GM23338 (cell line): ENCODE measurements at regions not wholly inside any gene's neighbourhood (a gene's known extent, or its start where the extent isn't known, plus 50 kb on each side); places are given as distances from the start of the nearest gene placed in this dataset.

Experiments used
- ATAC-seq: fragments of 200-7000 bp; cut with Tn5 transposase; 3 replicates; pipeline ENCODE4 v1.9.1; 2020
- DNase-seq: peaks from one replicate; pipeline ENCODE4 v3.0.0-alpha.2; 2015; ENCODE audit warnings: low spot score
- H2AFZ ChIP-seq: fragments of 200-600 bp; sonication (generic); 2 replicates; pipeline ENCODE4 v1.8.0; 2016; ENCODE audit warnings: antibody characterized with exemption, mild to moderate bottlenecking, moderate library complexity
- H3F3A ChIP-seq: fragments of 200-600 bp; sonication (generic); replicated peaks from 2 replicates; pipeline ENCODE4 v1.8.0; 2017; ENCODE audit warnings: antibody characterized with exemption, mixed run types, low read depth
- H3K27ac ChIP-seq: fragments of 200-600 bp; sonication (generic); 2 replicates; pipeline ENCODE4 v1.6.1; 2016; ENCODE audit warnings: low read depth
- H3K27me3 ChIP-seq: fragments of 200-600 bp; sonication (generic); 2 replicates; pipeline ENCODE4 v1.8.0; 2016; ENCODE audit warnings: mild to moderate bottlenecking, mixed run types, moderate library complexity; ENCODE audit not compliant: insufficient read depth
- H3K36me3 ChIP-seq: fragments of 200-600 bp; sonication (generic); 2 replicates; pipeline ENCODE4 v1.8.0; 2016; ENCODE audit warnings: mild to moderate bottlenecking; ENCODE audit not compliant: insufficient read depth
- H3K4me1 ChIP-seq: fragments of 200-600 bp; sonication (generic); 2 replicates; pipeline ENCODE4 v1.8.0; 2016; ENCODE audit warnings: mild to moderate bottlenecking, moderate library complexity; ENCODE audit not compliant: insufficient read depth
- H3K4me2 ChIP-seq: fragments of 200-600 bp; sonication (generic); 2 replicates; pipeline ENCODE4 v1.7.1; 2017; ENCODE audit warnings: mixed run types
- H3K4me3 ChIP-seq: fragments of 200-600 bp; sonication (generic); 2 replicates; pipeline ENCODE4 v1.6.1; 2016; ENCODE audit warnings: mixed run types
- H3K79me2 ChIP-seq: fragments of 200-600 bp; sonication (generic); replicated peaks from 2 replicates; pipeline ENCODE4 v1.8.0; 2017; ENCODE audit warnings: mild to moderate bottlenecking; ENCODE audit not compliant: insufficient read depth
- H3K9me2 ChIP-seq: fragments of 200-600 bp; sonication (generic); 2 replicates; pipeline ENCODE4 v1.8.0; 2017; ENCODE audit not compliant: insufficient read depth
- H4K20me1 ChIP-seq: fragments of 200-600 bp; sonication (generic); replicated peaks from 2 replicates; pipeline ENCODE4 v1.8.0; 2017; ENCODE audit warnings: mild to moderate bottlenecking; ENCODE audit not compliant: insufficient read depth
- H3K27ac Mint-ChIP-seq: 2 replicates; pipeline ENCODE4 v1.8.0; 2020; ENCODE audit warnings: inconsistent platforms, mild to moderate bottlenecking, moderate library complexity, mixed read lengths
- H3K27me3 Mint-ChIP-seq: 3 replicates; pipeline ENCODE4 v1.8.0; 2022; ENCODE audit warnings: low read depth, mild to moderate bottlenecking, moderate library complexity, mixed read lengths, inconsistent platforms; ENCODE audit not compliant: insufficient read depth, poor library complexity
- H3K36me3 Mint-ChIP-seq: 3 replicates; pipeline ENCODE4 v1.8.0; 2021; ENCODE audit warnings: low read depth, mild to moderate bottlenecking, inconsistent platforms, moderate library complexity, mixed read lengths
- H3K4me1 Mint-ChIP-seq: 3 replicates; pipeline ENCODE4 v1.8.0; 2020; ENCODE audit warnings: mild to moderate bottlenecking, inconsistent platforms, mixed read lengths
- H3K4me3 Mint-ChIP-seq: 3 replicates; pipeline ENCODE4 v1.8.0; 2021; ENCODE audit warnings: moderate library complexity, mild to moderate bottlenecking, inconsistent platforms, mixed read lengths
- H3K9me3 Mint-ChIP-seq: 3 replicates; pipeline ENCODE4 v1.8.0; 2020; ENCODE audit warnings: moderate library complexity, mild to moderate bottlenecking, inconsistent platforms, mixed read lengths
- CREB1 ChIP-seq: fragments of 250-450 bp; sonication (Bioruptor Pico); IDR thresholded peaks from 2 replicates; pipeline ENCODE4 v1.5.0; 2020; ENCODE audit warnings: low read depth, mild to moderate bottlenecking, moderate library complexity
- EZH2 ChIP-seq: fragments of 200-600 bp; sonication (generic); IDR thresholded peaks from one replicate; pipeline ENCODE4 v1.8.0; 2017; ENCODE audit warnings: antibody characterized with exemption, mild to moderate bottlenecking, low read depth; ENCODE audit not compliant: unreplicated experiment
- EZH2phosphoT487 ChIP-seq: fragments of 200-600 bp; sonication (generic); IDR thresholded peaks from one replicate; pipeline ENCODE4 v1.8.1; 2018; ENCODE audit warnings: antibody characterized with exemption; ENCODE audit not compliant: unreplicated experiment
- JUNB ChIP-seq: IDR thresholded peaks from one replicate; pipeline ENCODE4 v1.6.1; 2016; ENCODE audit warnings: antibody characterized with exemption; ENCODE audit not compliant: unreplicated experiment
- POLR2AphosphoS5 ChIP-seq: IDR thresholded peaks from 2 replicates; pipeline ENCODE4 v1.6.1; 2016; ENCODE audit warnings: antibody characterized with exemption, low read depth
- ZNF114 ChIP-seq: fragments of 250-450 bp; sonication (Bioruptor Pico); IDR thresholded peaks from 2 replicates; pipeline ENCODE4 v1.5.0; 2020; ENCODE audit warnings: mild to moderate bottlenecking, moderate library complexity
- ZNF331 ChIP-seq: fragments of 250-450 bp; sonication (Bioruptor Pico); IDR thresholded peaks from 2 replicates; pipeline ENCODE4 v1.5.0; 2020; ENCODE audit warnings: low read depth, mild to moderate bottlenecking, moderate library complexity
- TF ChIP-seq, protein P1 (sequence below): fragments of 250-450 bp; sonication (Bioruptor Pico); IDR thresholded peaks from 2 replicates; pipeline ENCODE4 v1.5.0; 2020; ENCODE audit warnings: mild to moderate bottlenecking, moderate library complexity
- TF ChIP-seq, protein P2 (sequence below): IDR thresholded peaks from 2 replicates; pipeline ENCODE4 v1.6.1; 2016; ENCODE audit warnings: antibody characterized with exemption
- TF ChIP-seq, protein P3 (sequence below), 2 experiments: fragments of 200-600 bp in 1 of 2; sonication (generic) in 1 of 2; conservative IDR thresholded peaks; 2 replicates each; pipeline versions ENCODE4 v1.5.1 to v1.6.1; 2016 to 2017; ENCODE audit warnings: antibody characterized with exemption in 2 of 2, low read depth in 2 of 2, mild to moderate bottlenecking in 2 of 2, moderate library complexity in 1 of 2

DNA sequence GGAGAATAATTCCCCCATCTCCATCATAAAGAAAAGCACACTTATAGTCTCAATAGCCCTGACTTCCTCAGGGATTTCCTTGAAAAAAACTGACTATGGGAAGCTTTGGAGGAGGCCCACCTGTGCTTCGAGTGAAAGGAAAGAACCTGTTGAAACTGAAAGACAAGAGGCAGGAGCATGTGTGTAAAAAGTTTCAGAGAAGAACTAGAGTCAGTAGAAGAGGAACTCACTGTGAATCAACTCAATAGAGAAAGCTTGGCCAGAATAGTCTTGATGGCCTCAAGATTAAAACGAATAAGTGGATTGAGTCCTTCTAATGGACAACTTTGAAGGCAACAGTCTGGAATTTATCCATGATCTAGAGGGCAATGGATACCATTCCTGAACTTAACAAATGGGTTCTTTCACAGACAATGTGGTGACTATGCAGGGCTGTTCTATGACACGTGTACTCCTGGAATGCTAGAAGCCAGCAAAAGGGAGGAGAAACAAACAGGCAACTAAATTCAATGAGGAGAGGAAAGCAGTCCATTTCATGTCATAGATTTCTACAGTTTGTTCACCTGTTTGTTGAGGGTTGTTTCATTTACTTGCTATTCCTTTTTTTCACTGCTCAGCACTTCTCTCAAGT lies 442.3 kb downstream of the GRB14 start (continued):
- TF ChIP-seq, protein P1, sequence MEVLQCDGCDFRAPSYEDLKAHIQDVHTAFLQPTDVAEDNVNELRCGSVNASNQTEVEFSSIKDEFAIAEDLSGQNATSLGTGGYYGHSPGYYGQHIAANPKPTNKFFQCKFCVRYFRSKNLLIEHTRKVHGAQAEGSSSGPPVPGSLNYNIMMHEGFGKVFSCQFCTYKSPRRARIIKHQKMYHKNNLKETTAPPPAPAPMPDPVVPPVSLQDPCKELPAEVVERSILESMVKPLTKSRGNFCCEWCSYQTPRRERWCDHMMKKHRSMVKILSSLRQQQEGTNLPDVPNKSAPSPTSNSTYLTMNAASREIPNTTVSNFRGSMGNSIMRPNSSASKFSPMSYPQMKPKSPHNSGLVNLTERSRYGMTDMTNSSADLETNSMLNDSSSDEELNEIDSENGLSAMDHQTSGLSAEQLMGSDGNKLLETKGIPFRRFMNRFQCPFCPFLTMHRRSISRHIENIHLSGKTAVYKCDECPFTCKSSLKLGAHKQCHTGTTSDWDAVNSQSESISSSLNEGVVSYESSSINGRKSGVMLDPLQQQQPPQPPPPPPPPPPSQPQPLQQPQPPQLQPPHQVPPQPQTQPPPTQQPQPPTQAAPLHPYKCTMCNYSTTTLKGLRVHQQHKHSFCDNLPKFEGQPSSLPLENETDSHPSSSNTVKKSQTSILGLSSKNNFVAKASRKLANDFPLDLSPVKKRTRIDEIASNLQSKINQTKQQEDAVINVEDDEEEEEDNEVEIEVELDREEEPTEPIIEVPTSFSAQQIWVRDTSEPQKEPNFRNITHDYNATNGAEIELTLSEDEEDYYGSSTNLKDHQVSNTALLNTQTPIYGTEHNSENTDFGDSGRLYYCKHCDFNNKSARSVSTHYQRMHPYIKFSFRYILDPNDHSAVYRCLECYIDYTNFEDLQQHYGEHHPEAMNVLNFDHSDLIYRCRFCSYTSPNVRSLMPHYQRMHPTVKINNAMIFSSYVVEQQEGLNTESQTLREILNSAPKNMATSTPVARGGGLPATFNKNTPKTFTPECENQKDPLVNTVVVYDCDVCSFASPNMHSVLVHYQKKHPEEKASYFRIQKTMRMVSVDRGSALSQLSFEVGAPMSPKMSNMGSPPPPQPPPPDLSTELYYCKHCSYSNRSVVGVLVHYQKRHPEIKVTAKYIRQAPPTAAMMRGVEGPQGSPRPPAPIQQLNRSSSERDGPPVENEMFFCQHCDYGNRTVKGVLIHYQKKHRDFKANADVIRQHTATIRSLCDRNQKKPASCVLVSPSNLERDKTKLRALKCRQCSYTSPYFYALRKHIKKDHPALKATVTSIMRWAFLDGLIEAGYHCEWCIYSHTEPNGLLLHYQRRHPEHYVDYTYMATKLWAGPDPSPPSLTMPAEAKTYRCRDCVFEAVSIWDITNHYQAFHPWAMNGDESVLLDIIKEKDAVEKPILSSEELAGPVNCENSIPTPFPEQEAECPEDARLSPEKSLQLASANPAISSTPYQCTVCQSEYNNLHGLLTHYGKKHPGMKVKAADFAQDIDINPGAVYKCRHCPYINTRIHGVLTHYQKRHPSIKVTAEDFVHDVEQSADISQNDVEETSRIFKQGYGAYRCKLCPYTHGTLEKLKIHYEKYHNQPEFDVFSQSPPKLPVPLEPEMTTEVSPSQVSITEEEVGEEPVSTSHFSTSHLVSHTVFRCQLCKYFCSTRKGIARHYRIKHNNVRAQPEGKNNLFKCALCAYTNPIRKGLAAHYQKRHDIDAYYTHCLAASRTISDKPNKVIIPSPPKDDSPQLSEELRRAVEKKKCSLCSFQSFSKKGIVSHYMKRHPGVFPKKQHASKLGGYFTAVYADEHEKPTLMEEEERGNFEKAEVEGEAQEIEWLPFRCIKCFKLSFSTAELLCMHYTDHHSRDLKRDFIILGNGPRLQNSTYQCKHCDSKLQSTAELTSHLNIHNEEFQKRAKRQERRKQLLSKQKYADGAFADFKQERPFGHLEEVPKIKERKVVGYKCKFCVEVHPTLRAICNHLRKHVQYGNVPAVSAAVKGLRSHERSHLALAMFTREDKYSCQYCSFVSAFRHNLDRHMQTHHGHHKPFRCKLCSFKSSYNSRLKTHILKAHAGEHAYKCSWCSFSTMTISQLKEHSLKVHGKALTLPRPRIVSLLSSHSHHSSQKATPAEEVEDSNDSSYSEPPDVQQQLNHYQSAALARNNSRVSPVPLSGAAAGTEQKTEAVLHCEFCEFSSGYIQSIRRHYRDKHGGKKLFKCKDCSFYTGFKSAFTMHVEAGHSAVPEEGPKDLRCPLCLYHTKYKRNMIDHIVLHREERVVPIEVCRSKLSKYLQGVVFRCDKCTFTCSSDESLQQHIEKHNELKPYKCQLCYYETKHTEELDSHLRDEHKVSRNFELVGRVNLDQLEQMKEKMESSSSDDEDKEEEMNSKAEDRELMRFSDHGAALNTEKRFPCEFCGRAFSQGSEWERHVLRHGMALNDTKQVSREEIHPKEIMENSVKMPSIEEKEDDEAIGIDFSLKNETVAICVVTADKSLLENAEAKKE (CRISPR knock-in tag): no peak
- TF ChIP-seq, protein P2, sequence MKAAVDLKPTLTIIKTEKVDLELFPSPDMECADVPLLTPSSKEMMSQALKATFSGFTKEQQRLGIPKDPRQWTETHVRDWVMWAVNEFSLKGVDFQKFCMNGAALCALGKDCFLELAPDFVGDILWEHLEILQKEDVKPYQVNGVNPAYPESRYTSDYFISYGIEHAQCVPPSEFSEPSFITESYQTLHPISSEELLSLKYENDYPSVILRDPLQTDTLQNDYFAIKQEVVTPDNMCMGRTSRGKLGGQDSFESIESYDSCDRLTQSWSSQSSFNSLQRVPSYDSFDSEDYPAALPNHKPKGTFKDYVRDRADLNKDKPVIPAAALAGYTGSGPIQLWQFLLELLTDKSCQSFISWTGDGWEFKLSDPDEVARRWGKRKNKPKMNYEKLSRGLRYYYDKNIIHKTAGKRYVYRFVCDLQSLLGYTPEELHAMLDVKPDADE: no peak
- no peak for TF ChIP-seq EZH2
- TF ChIP-seq POLR2AphosphoS5: no peak
- TF ChIP-seq CREB1 (CRISPR knock-in tag): no peak
- TF ChIP-seq EZH2phosphoT487: no peak
- no peak for TF ChIP-seq ZNF114 (CRISPR knock-in tag)

DNA sequence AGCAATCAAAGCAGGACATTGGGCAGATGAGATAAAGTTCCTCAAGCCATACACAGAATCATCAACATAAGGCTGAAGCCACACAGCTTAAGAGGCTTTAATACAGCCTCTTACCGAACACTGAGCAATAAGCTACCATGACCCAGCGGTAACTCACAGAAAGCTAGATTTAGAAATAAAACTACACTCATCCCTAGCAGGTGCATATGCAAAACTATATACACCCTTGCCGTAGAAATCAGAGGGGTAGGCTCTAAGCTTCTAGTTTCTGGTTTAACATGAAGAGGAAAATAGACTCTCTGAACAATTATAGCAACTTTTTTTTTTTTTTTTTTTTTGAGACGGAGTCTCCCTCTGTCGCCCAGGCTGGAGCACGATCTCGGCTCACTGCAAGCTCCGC lies 428.8 kb upstream of the FIGN start:
- no peaks in the 10 kb centered on the region for H3K4me1 Mint-ChIP-seq
- H3K4me2 ChIP-seq: no peak overlapping the region
- H3K79me2 ChIP-seq: no peaks in the 10 kb centered on the region
- peak overlapping the region; percentile 61; the same call in 1 of the 2 replicates for H2AFZ ChIP-seq
- H3K27ac ChIP-seq: no peak overlapping the region
- no peak overlapping the region for H3K27ac Mint-ChIP-seq
- ATAC-seq: no peak
- H3K36me3 Mint-ChIP-seq: no peaks in the 10 kb centered on the region; the same call in 2 of the 3 replicates
- H3K27me3 ChIP-seq: no peaks in the 10 kb centered on the region
- H3F3A ChIP-seq: no peaks in the 10 kb centered on the region
- no peaks in the 10 kb centered on the region for H3K27me3 Mint-ChIP-seq
- H3K4me3 ChIP-seq: no peak overlapping the region
- H3K9me2 ChIP-seq: no peaks in the 10 kb centered on the region
- no peak for DNase-seq
- no peak overlapping the region for H3K4me3 Mint-ChIP-seq
- 0 out of 2 replicates have a peak, but pooled peaks cover 3% of the 10 kb centered on the region for H3K36me3 ChIP-seq
- H3K4me1 ChIP-seq: no peaks in the 10 kb centered on the region
- no peaks in the 10 kb centered on the region for H4K20me1 ChIP-seq
- H3K9me3 Mint-ChIP-seq: peaks cover 17% of the 10 kb centered on the region
- TF ChIP-seq, protein P3, sequence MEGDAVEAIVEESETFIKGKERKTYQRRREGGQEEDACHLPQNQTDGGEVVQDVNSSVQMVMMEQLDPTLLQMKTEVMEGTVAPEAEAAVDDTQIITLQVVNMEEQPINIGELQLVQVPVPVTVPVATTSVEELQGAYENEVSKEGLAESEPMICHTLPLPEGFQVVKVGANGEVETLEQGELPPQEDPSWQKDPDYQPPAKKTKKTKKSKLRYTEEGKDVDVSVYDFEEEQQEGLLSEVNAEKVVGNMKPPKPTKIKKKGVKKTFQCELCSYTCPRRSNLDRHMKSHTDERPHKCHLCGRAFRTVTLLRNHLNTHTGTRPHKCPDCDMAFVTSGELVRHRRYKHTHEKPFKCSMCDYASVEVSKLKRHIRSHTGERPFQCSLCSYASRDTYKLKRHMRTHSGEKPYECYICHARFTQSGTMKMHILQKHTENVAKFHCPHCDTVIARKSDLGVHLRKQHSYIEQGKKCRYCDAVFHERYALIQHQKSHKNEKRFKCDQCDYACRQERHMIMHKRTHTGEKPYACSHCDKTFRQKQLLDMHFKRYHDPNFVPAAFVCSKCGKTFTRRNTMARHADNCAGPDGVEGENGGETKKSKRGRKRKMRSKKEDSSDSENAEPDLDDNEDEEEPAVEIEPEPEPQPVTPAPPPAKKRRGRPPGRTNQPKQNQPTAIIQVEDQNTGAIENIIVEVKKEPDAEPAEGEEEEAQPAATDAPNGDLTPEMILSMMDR (conservative IDR thresholded peaks at IDR 0.05; ENCODE audit: low read depth in 2 of 2): no peak
- TF ChIP-seq CREB1 (CRISPR knock-in tag) (no peak), ZNF331 (CRISPR knock-in tag) (no peak), JUNB (no peak), EZH2 (no peak)
- TF ChIP-seq, protein P2: no peak
